GM12872 (cell line): ENCODE measurements at regions not wholly inside any gene's neighbourhood (a gene's known extent, or its start where the extent isn't known, plus 50 kb on each side); places are given as distances from the start of the nearest gene placed in this dataset.

Experiments used
- CTCF ChIP-seq: IDR thresholded peaks from 3 replicates; pipeline ENCODE4 v1.5.1; 2011; ENCODE audit warnings: low read depth, mild to moderate bottlenecking, low read length, moderate library complexity; ENCODE audit not compliant: insufficient read depth

- TF ChIP-seq CTCF: no peak
Observed at GRCh38 chr3:178059836-178060235, 476.4 kb upstream of the KCNMB2 start.

GRCh38 chr3:178060407-178060806, 475.8 kb upstream of the KCNMB2 start:
- no peak for TF ChIP-seq CTCF

GRCh38 chr3:178062126-178062525, 474.1 kb upstream of the KCNMB2 start:
- TF ChIP-seq CTCF: no peak

GRCh38 chr3:178063461-178063860, 472.8 kb upstream of the KCNMB2 start:
- TF ChIP-seq CTCF: no peak

GRCh38 chr3:178067721-178068120, 468.5 kb upstream of the KCNMB2 start:
- no peak for TF ChIP-seq CTCF

GRCh38 chr3:178072391-178073305, 463.6 kb upstream of the KCNMB2 start:
- no peak for TF ChIP-seq CTCF

- no peak for TF ChIP-seq CTCF
Observed at GRCh38 chr3:178073366-178073765, 462.9 kb upstream of the KCNMB2 start.
